Kidney (tissue), 13 donors: ENCODE measurements at regions not wholly inside any gene's neighbourhood (a gene's known extent, or its start where the extent isn't known, plus 50 kb on each side); places are given as distances from the start of the nearest gene placed in this dataset.

Source experiments
- DNase-seq, 5 donors: peaks; one replicate each; pipeline ENCODE4 v3.0.0-alpha.2; 2013 to 2020
- FAIRE-seq: peaks from 2 replicates; lab custom pipeline; 2012; peaks lifted over from hg19 to GRCh38; lab: Jason Lieb, UNC
- H3K27ac ChIP-seq, 2 donors: one replicate each; pipeline ENCODE4 v1.7.0; 2013; ENCODE audit warnings: low read depth in 2 of 2, low read length in 2 of 2, inconsistent platforms in 1 of 2
- H3K27me3 ChIP-seq: one replicate; pipeline ENCODE4 v1.7.1; 2013; ENCODE audit warnings: low read length, inconsistent platforms; ENCODE audit not compliant: control insufficient read depth, insufficient read depth
- H3K36me3 ChIP-seq, 3 donors: one replicate each; pipeline versions ENCODE4 v1.7.0 to v1.7.1; 2013; ENCODE audit warnings: low read length in 3 of 3, control low read depth in 1 of 3, inconsistent platforms in 1 of 3; ENCODE audit not compliant: insufficient read depth in 3 of 3, control insufficient read depth in 2 of 3
- H3K4me1 ChIP-seq, 3 donors: one replicate each; pipeline versions ENCODE4 v1.7.0 to v1.7.1; 2013; ENCODE audit warnings: low read length in 3 of 3, inconsistent platforms in 1 of 3, low read depth in 1 of 3; ENCODE audit not compliant: control insufficient read depth in 2 of 3, insufficient read depth in 2 of 3
- H3K4me3 ChIP-seq, 3 donors: one replicate each; pipeline versions ENCODE4 v1.7.0 to v1.8.1; 2013; ENCODE audit warnings: low read length in 3 of 3, control low read depth in 1 of 3, inconsistent platforms in 1 of 3
- H3K9ac ChIP-seq, 3 donors: one replicate each; pipeline versions ENCODE4 v1.7.0 to v1.7.1; 2013; ENCODE audit warnings: low read length in 3 of 3, control low read depth in 1 of 3, inconsistent platforms in 1 of 3
- H3K9me3 ChIP-seq, 3 donors: one replicate each; pipeline versions ENCODE4 v1.7.0 to v1.7.1; 2013; ENCODE audit warnings: low read length in 3 of 3, control low read depth in 1 of 3, inconsistent platforms in 1 of 3; ENCODE audit not compliant: control insufficient read depth in 2 of 3, insufficient read depth in 1 of 3
- intact Hi-C: fragments of 100-400 bp; cut with DNase I; formaldehyde crosslinking; loops from one replicate; pipeline ENCODE4 v1.11.1; 2022
- TF ChIP-seq, protein P1 (sequence below): IDR thresholded peaks from 3 replicates; pipeline ENCODE4 v1.5.1; 2012; ENCODE audit warnings: mild to moderate bottlenecking, moderate library complexity, borderline replicate concordance; ENCODE audit not compliant: insufficient read depth; ENCODE audit errors: extremely low read depth
- donor health status: control.
- donor health status: control.
- donor health status: control.
- donor health status: control.
- donor health status: control.
- donor health status: DM: yes; HTN: yes; CAD: no.
- donor health status: Normal renal cell carcinoma (clear cell type).

- TF ChIP-seq, protein P1, sequence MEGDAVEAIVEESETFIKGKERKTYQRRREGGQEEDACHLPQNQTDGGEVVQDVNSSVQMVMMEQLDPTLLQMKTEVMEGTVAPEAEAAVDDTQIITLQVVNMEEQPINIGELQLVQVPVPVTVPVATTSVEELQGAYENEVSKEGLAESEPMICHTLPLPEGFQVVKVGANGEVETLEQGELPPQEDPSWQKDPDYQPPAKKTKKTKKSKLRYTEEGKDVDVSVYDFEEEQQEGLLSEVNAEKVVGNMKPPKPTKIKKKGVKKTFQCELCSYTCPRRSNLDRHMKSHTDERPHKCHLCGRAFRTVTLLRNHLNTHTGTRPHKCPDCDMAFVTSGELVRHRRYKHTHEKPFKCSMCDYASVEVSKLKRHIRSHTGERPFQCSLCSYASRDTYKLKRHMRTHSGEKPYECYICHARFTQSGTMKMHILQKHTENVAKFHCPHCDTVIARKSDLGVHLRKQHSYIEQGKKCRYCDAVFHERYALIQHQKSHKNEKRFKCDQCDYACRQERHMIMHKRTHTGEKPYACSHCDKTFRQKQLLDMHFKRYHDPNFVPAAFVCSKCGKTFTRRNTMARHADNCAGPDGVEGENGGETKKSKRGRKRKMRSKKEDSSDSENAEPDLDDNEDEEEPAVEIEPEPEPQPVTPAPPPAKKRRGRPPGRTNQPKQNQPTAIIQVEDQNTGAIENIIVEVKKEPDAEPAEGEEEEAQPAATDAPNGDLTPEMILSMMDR: no peak
- DNase-seq (peak; percentile 61 to 85 (median 72)), FAIRE-seq (no peak)
- no peak overlapping the region for H3K4me3 ChIP-seq
- intact Hi-C loops: no loop called here
- H3K27ac ChIP-seq: no peak overlapping the region
- no peaks in the 10 kb centered on the region for H3K9me3 ChIP-seq
- H3K4me1 ChIP-seq: no peaks in the 10 kb centered on the region
- H3K27me3 ChIP-seq: no peaks in the 10 kb centered on the region
- H3K36me3 ChIP-seq: no peaks in the 10 kb centered on the region
- no peak overlapping the region for H3K9ac ChIP-seq
Observed at GRCh38 chr2:128549646-128550260, 231.1 kb upstream of the HS6ST1 start.

- H3K4me1 ChIP-seq: no peaks in the 10 kb centered on the region
- H3K27me3 ChIP-seq: no peaks in the 10 kb centered on the region
- no peaks in the 10 kb centered on the region for H3K9me3 ChIP-seq
- no peak overlapping the region for H3K27ac ChIP-seq
- no peak overlapping the region for H3K9ac ChIP-seq
- intact Hi-C loops: no loop called here
- H3K4me3 ChIP-seq: no peak overlapping the region
- DNase-seq: no peak
- H3K36me3 ChIP-seq: no peaks in the 10 kb centered on the region
- TF ChIP-seq, protein P1: no peak
- FAIRE-seq: no peak
Observed at GRCh38 chr2:128550389-128550788, 231.7 kb upstream of the HS6ST1 start.

DNA sequence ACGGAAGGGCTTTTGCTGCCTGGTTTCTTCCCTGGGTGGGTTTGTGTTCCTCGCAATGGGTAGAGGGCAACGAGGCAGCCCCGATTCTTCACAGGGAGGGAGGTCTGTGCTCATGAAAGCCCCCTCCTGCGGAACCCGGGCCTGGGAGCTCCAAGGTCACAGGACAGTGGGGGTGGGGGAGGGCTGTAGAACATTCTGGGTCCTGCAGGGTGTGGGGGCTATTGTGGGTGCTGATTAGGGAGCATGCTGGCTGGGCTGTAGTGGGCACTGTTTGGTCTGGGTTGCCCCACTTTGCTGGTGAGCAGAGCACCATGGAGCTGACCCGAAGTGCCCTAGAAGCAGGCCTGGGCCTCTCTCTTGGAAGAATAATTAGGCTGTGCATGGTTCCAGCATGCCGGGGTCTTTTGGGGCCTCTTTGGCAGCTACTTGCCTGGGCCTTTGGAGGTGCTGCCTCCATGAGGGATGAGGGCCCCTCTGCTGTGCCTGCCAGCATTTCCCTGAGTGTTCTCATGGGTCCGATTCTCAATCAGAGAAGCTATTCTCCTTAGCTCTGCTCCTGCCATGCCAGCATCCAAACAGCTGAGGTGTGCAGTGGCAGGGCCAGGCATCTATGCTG is 232.2 kb upstream of the HS6ST1 start:
- Histone ChIP-seq H3K27me3 (no peaks in the 10 kb centered on the region), H3K9ac (no peak overlapping the region), H3K4me1 (no peaks in the 10 kb centered on the region), H3K9me3 (no peaks in the 10 kb centered on the region), H3K4me3 (no peak overlapping the region), H3K27ac (no peak overlapping the region), H3K36me3 (no peaks in the 10 kb centered on the region)
- FAIRE-seq (no peak), DNase-seq (no peak)
- intact Hi-C loops: no loop called here
- TF ChIP-seq, protein P1: no peak
